ENCODE measurements at regions not wholly inside any gene's neighbourhood (a gene's known extent, or its start where the extent isn't known, plus 50 kb on each side); places are given as distances from the start of the nearest gene placed in this dataset.
A peak's percentile ranks its signal among the peaks of the same experiment; 100 is the strongest.

GRCh38 chr5:174419540-174420132, 304.7 kb upstream of the MSX2 start:
- H3K27me3 ChIP-seq: peaks cover 0 to 5% (median 0%) of the 10 kb centered on the region in 3 donors
- H3K36me3 ChIP-seq: no peaks in the 10 kb centered on the region
- ATAC-seq (peak; percentile 62 to 72), DNase-seq (peak; percentile 67 to 76)
- in situ Hi-C loops (cut with MboI; ENCODE audit: low sequenced_read_pairs in 4 of 4) (loop anchor here (5.0 to 25.0 kb wide), 6 partner anchors 315 to 518 kb away; no protein-coding TSS in a partner anchor), intact Hi-C loops (cut with DNase I; ENCODE audit: low total_unique reads) (loop anchor here (1.0 kb wide), 3 partner anchors 317 to 517 kb away; no protein-coding TSS in a partner anchor)
- H3K27ac ChIP-seq: no peak overlapping the region
- no peak overlapping the region for H3K4me3 ChIP-seq
- H3K4me1 ChIP-seq: peaks cover 7 to 18% of the 10 kb centered on the region in 2 donors
- peak; percentile 71 to 88 (median 80) for TF ChIP-seq CTCF (IDR thresholded peaks at IDR 0.05 in 4 of 5, conservative IDR thresholded peaks at IDR 0.05 in 1 of 5)
- no peak for TF ChIP-seq POLR2A (IDR thresholded peaks at IDR 0.05)
- no peaks in the 10 kb centered on the region for H3K9me3 ChIP-seq

GRCh38 chr5:174420651-174421407, 303.6 kb upstream of the MSX2 start:
- Histone ChIP-seq H3K4me1 (peaks cover 7 to 18% of the 10 kb centered on the region in 2 donors), H3K27ac (no peak overlapping the region), H3K27me3 (peaks cover 0 to 5% (median 0%) of the 10 kb centered on the region in 3 donors), H3K9me3 (no peaks in the 10 kb centered on the region), H3K36me3 (no peaks in the 10 kb centered on the region), H3K4me3 (no peak overlapping the region)
- intact Hi-C loops (cut with DNase I; ENCODE audit: low total_unique reads) (no loop called here), in situ Hi-C loops (cut with MboI; ENCODE audit: low sequenced_read_pairs in 4 of 4) (loop anchor here (5.0 to 25.0 kb wide), 3 partner anchors 314 to 516 kb away; no protein-coding TSS in a partner anchor)
- TF ChIP-seq POLR2A (IDR thresholded peaks at IDR 0.05): no peak
- TF ChIP-seq CTCF (IDR thresholded peaks at IDR 0.05 in 4 of 5, conservative IDR thresholded peaks at IDR 0.05 in 1 of 5): no peak
- no peak for ATAC-seq
- DNase-seq: no peak

GRCh38 chr5:174421408-174421805, 303.0 kb upstream of the MSX2 start:
- Histone ChIP-seq H3K9me3 (no peaks in the 10 kb centered on the region), H3K27ac (no peak overlapping the region), H3K4me1 (peaks cover 7 to 18% of the 10 kb centered on the region in 2 donors), H3K27me3 (peaks cover 0 to 5% (median 0%) of the 10 kb centered on the region in 3 donors), H3K4me3 (no peak overlapping the region), H3K36me3 (no peaks in the 10 kb centered on the region)
- intact Hi-C loops (cut with DNase I; ENCODE audit: low total_unique reads): no loop called here
- no peak for TF ChIP-seq POLR2A (IDR thresholded peaks at IDR 0.05)
- no peak for TF ChIP-seq CTCF (IDR thresholded peaks at IDR 0.05 in 4 of 5, conservative IDR thresholded peaks at IDR 0.05 in 1 of 5)
- in situ Hi-C loops (cut with MboI; ENCODE audit: low sequenced_read_pairs in 4 of 4): loop anchor here (5.0 to 25.0 kb wide), 3 partner anchors 313 to 516 kb away; no protein-coding TSS in a partner anchor
- ATAC-seq (no peak), DNase-seq (no peak)

GRCh38 chr5:174423558-174423957, 300.8 kb upstream of the MSX2 start:
- Histone ChIP-seq H3K27me3 (no peaks in the 10 kb centered on the region), H3K9me3 (no peaks in the 10 kb centered on the region), H3K27ac (peak overlapping the region in 2 of 4 donors; percentile 16 to 63), H3K4me1 (peaks cover 7 to 18% of the 10 kb centered on the region in 2 donors), H3K36me3 (no peaks in the 10 kb centered on the region), H3K4me3 (no peak overlapping the region)
- ATAC-seq (peak; percentile 91), DNase-seq (peak; percentile 31 to 54)
- in situ Hi-C loops (cut with MboI; ENCODE audit: low sequenced_read_pairs in 4 of 4) (loop anchor here (5.0 to 25.0 kb wide), 3 partner anchors 311 to 514 kb away; no protein-coding TSS in a partner anchor), intact Hi-C loops (cut with DNase I; ENCODE audit: low total_unique reads) (no loop called here)
- TF ChIP-seq POLR2A (IDR thresholded peaks at IDR 0.05) (no peak), CTCF (IDR thresholded peaks at IDR 0.05 in 4 of 5, conservative IDR thresholded peaks at IDR 0.05 in 1 of 5) (no peak)

Measured in gastrocnemius medialis (tissue), 4 donors.